GM23338 (cell line): ENCODE measurements at regions not wholly inside any gene's neighbourhood (a gene's known extent, or its start where the extent isn't known, plus 50 kb on each side); places are given as distances from the start of the nearest gene placed in this dataset.

Experiments
- ATAC-seq: fragments of 200-7000 bp; cut with Tn5 transposase; 3 replicates; pipeline ENCODE4 v1.9.1; 2020
- DNase-seq: peaks from one replicate; pipeline ENCODE4 v3.0.0-alpha.2; 2015; ENCODE audit warnings: low spot score
- H2AFZ ChIP-seq: fragments of 200-600 bp; sonication (generic); 2 replicates; pipeline ENCODE4 v1.8.0; 2016; ENCODE audit warnings: antibody characterized with exemption, mild to moderate bottlenecking, moderate library complexity
- H3F3A ChIP-seq: fragments of 200-600 bp; sonication (generic); replicated peaks from 2 replicates; pipeline ENCODE4 v1.8.0; 2017; ENCODE audit warnings: antibody characterized with exemption, mixed run types, low read depth
- H3K27ac ChIP-seq: fragments of 200-600 bp; sonication (generic); 2 replicates; pipeline ENCODE4 v1.6.1; 2016; ENCODE audit warnings: low read depth
- H3K27me3 ChIP-seq: fragments of 200-600 bp; sonication (generic); 2 replicates; pipeline ENCODE4 v1.8.0; 2016; ENCODE audit warnings: mild to moderate bottlenecking, mixed run types, moderate library complexity; ENCODE audit not compliant: insufficient read depth
- H3K36me3 ChIP-seq: fragments of 200-600 bp; sonication (generic); 2 replicates; pipeline ENCODE4 v1.8.0; 2016; ENCODE audit warnings: mild to moderate bottlenecking; ENCODE audit not compliant: insufficient read depth
- H3K4me1 ChIP-seq: fragments of 200-600 bp; sonication (generic); 2 replicates; pipeline ENCODE4 v1.8.0; 2016; ENCODE audit warnings: mild to moderate bottlenecking, moderate library complexity; ENCODE audit not compliant: insufficient read depth
- H3K4me2 ChIP-seq: fragments of 200-600 bp; sonication (generic); 2 replicates; pipeline ENCODE4 v1.7.1; 2017; ENCODE audit warnings: mixed run types
- H3K4me3 ChIP-seq: fragments of 200-600 bp; sonication (generic); 2 replicates; pipeline ENCODE4 v1.6.1; 2016; ENCODE audit warnings: mixed run types
- H3K79me2 ChIP-seq: fragments of 200-600 bp; sonication (generic); replicated peaks from 2 replicates; pipeline ENCODE4 v1.8.0; 2017; ENCODE audit warnings: mild to moderate bottlenecking; ENCODE audit not compliant: insufficient read depth
- H3K9me2 ChIP-seq: fragments of 200-600 bp; sonication (generic); 2 replicates; pipeline ENCODE4 v1.8.0; 2017; ENCODE audit not compliant: insufficient read depth
- H4K20me1 ChIP-seq: fragments of 200-600 bp; sonication (generic); replicated peaks from 2 replicates; pipeline ENCODE4 v1.8.0; 2017; ENCODE audit warnings: mild to moderate bottlenecking; ENCODE audit not compliant: insufficient read depth
- H3K27ac Mint-ChIP-seq: 2 replicates; pipeline ENCODE4 v1.8.0; 2020; ENCODE audit warnings: inconsistent platforms, mild to moderate bottlenecking, moderate library complexity, mixed read lengths
- H3K27me3 Mint-ChIP-seq: 3 replicates; pipeline ENCODE4 v1.8.0; 2022; ENCODE audit warnings: low read depth, mild to moderate bottlenecking, moderate library complexity, mixed read lengths, inconsistent platforms; ENCODE audit not compliant: insufficient read depth, poor library complexity
- H3K36me3 Mint-ChIP-seq: 3 replicates; pipeline ENCODE4 v1.8.0; 2021; ENCODE audit warnings: low read depth, mild to moderate bottlenecking, inconsistent platforms, moderate library complexity, mixed read lengths
- H3K4me1 Mint-ChIP-seq: 3 replicates; pipeline ENCODE4 v1.8.0; 2020; ENCODE audit warnings: mild to moderate bottlenecking, inconsistent platforms, mixed read lengths
- H3K4me3 Mint-ChIP-seq: 3 replicates; pipeline ENCODE4 v1.8.0; 2021; ENCODE audit warnings: moderate library complexity, mild to moderate bottlenecking, inconsistent platforms, mixed read lengths
- H3K9me3 Mint-ChIP-seq: 3 replicates; pipeline ENCODE4 v1.8.0; 2020; ENCODE audit warnings: moderate library complexity, mild to moderate bottlenecking, inconsistent platforms, mixed read lengths
- CREB1 ChIP-seq: fragments of 250-450 bp; sonication (Bioruptor Pico); IDR thresholded peaks from 2 replicates; pipeline ENCODE4 v1.5.0; 2020; ENCODE audit warnings: low read depth, mild to moderate bottlenecking, moderate library complexity
- CTCF ChIP-seq, 2 experiments: fragments of 200-600 bp in 1 of 2; sonication (generic) in 1 of 2; conservative IDR thresholded peaks; 2 replicates each; pipeline versions ENCODE4 v1.5.1 to v1.6.1; 2016 to 2017; ENCODE audit warnings: antibody characterized with exemption in 2 of 2, low read depth in 2 of 2, mild to moderate bottlenecking in 2 of 2, moderate library complexity in 1 of 2
- EZH2 ChIP-seq: fragments of 200-600 bp; sonication (generic); IDR thresholded peaks from one replicate; pipeline ENCODE4 v1.8.0; 2017; ENCODE audit warnings: antibody characterized with exemption, mild to moderate bottlenecking, low read depth; ENCODE audit not compliant: unreplicated experiment
- EZH2phosphoT487 ChIP-seq: fragments of 200-600 bp; sonication (generic); IDR thresholded peaks from one replicate; pipeline ENCODE4 v1.8.1; 2018; ENCODE audit warnings: antibody characterized with exemption; ENCODE audit not compliant: unreplicated experiment
- NANOG ChIP-seq: IDR thresholded peaks from 2 replicates; pipeline ENCODE4 v1.6.1; 2016; ENCODE audit warnings: antibody characterized with exemption, borderline replicate concordance
- POLR2AphosphoS5 ChIP-seq: IDR thresholded peaks from 2 replicates; pipeline ENCODE4 v1.6.1; 2016; ENCODE audit warnings: antibody characterized with exemption, low read depth
- STAT1 ChIP-seq: IDR thresholded peaks from one replicate; pipeline ENCODE4 v1.6.1; 2016; ENCODE audit warnings: antibody characterized with exemption; ENCODE audit not compliant: unreplicated experiment
- ZNF114 ChIP-seq: fragments of 250-450 bp; sonication (Bioruptor Pico); IDR thresholded peaks from 2 replicates; pipeline ENCODE4 v1.5.0; 2020; ENCODE audit warnings: mild to moderate bottlenecking, moderate library complexity
- ZNF331 ChIP-seq: fragments of 250-450 bp; sonication (Bioruptor Pico); IDR thresholded peaks from 2 replicates; pipeline ENCODE4 v1.5.0; 2020; ENCODE audit warnings: low read depth, mild to moderate bottlenecking, moderate library complexity
- ZNF462 ChIP-seq: fragments of 250-450 bp; sonication (Bioruptor Pico); IDR thresholded peaks from 2 replicates; pipeline ENCODE4 v1.5.0; 2020; ENCODE audit warnings: mild to moderate bottlenecking, moderate library complexity

GRCh38 chr13:109584844-109585361 lies 201.5 kb downstream of the IRS2 start:
- TF ChIP-seq ZNF114 (CRISPR knock-in tag) (no peak), CTCF (conservative IDR thresholded peaks at IDR 0.05; ENCODE audit: low read depth in 2 of 2) (no peak), EZH2phosphoT487 (no peak), CREB1 (CRISPR knock-in tag) (no peak), ZNF462 (CRISPR knock-in tag) (no peak), EZH2 (no peak), ZNF331 (CRISPR knock-in tag) (no peak), NANOG (no peak), POLR2AphosphoS5 (no peak), STAT1 (no peak)
- no peak overlapping the region for H3K4me3 ChIP-seq
- Mint-ChIP-seq H3K4me1 (peaks cover 12% of the 10 kb centered on the region), H3K4me3 (no peak overlapping the region), H3K36me3 (no peaks in the 10 kb centered on the region; the same call in 2 of the 3 replicates), H3K9me3 (no peaks in the 10 kb centered on the region; the same call in 1 of the 3 replicates), H3K27me3 (peaks cover 3% of the 10 kb centered on the region), H3K27ac (0 out of 2 replicates have a peak overlapping the region, but pooled peaks have one; percentile 13)
- H3K27me3 ChIP-seq = no peaks in the 10 kb centered on the region
- H3K36me3 ChIP-seq = no peaks in the 10 kb centered on the region
- H3F3A ChIP-seq = no peaks in the 10 kb centered on the region
- no peak overlapping the region for H3K4me2 ChIP-seq
- DNase-seq = no peak
- no peak for ATAC-seq
- H2AFZ ChIP-seq = no peak overlapping the region
- H3K9me2 ChIP-seq = no peaks in the 10 kb centered on the region
- no peaks in the 10 kb centered on the region for H3K79me2 ChIP-seq
- no peak overlapping the region for H3K27ac ChIP-seq
- no peaks in the 10 kb centered on the region for H4K20me1 ChIP-seq
- H3K4me1 ChIP-seq = no peaks in the 10 kb centered on the region; the same call in 1 of the 2 replicates
